Ecto neural progenitor cell (in vitro differentiated cells): ENCODE measurements at regions not wholly inside any gene's neighbourhood (a gene's known extent, or its start where the extent isn't known, plus 50 kb on each side); places are given as distances from the start of the nearest gene placed in this dataset.
"Not testable (repeated sequence)": the region's sequence is repeated elsewhere in the genome, so short reads cannot be mapped to it uniquely, and the experiment has no call there.

ENCODE experiments used
- DNase-seq: peaks from one replicate; pipeline ENCODE4 v3.0.0-alpha.2; 2018; ENCODE audit warnings: low spot score

- DNase-seq: no peak
Measured at GRCh38 chr2:146392631-146393030, 1452.2 kb upstream of the ACVR2A start.

- DNase-seq: no peak
Measured at GRCh38 chr2:146392186-146392585, 1452.6 kb upstream of the ACVR2A start.

DNA sequence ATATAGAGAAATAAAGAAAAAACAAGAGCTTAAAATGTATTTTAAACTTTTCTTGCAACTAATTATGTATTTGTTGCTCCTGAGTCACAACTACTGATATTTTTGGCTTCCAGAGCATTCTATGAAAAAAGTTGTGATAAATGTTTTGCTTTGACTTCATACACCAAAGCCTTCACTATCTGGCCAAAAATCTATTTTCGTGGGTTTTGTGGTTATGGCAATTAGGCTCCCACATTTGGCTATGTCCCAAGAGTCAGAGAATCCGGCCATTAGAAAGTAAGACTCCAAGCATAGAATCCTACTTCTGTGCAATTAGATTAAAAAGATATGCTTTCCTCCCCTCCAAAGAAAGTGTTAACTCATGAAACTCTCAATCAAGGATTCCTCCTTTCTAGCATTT is 1456.1 kb upstream of the ACVR2A start:
- DNase-seq: no peak

GRCh38 chr2:146386096-146386495 is 1458.7 kb upstream of the ACVR2A start:
- no peak for DNase-seq

- DNase-seq: no peak
Measured at GRCh38 chr2:146385031-146385430, 1459.8 kb upstream of the ACVR2A start.

- no peak for DNase-seq
Measured at GRCh38 chr2:146376511-146377064, 1468.2 kb upstream of the ACVR2A start.

GRCh38 chr2:146374505-146374904 is 1470.3 kb upstream of the ACVR2A start:
- no peak for DNase-seq

DNA sequence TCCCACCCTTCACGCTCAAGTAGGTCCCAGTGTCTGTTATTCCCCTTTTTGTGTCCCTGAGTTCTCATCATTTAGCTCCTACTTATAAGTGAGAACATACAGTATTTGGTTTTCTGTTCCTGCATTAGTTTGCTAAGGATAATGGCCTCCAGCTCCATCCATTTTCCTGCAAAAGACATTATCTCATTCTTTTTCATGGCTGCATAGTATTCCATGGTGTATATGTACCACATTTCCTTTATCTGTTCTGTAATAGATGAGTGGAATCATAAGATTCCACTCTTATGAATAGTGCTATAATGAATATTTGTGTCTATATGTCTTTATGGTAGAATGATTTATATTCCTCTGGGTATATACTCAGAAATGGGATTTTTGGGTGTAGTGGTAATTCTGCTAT is 1473.5 kb upstream of the ACVR2A start:
- not testable (repeated sequence) for DNase-seq

GRCh38 chr2:146370826-146371225 is 1474.0 kb upstream of the ACVR2A start:
- DNase-seq: no peak

- DNase-seq: no peak
Measured at GRCh38 chr2:146366276-146366675, 1478.6 kb upstream of the ACVR2A start.

DNA sequence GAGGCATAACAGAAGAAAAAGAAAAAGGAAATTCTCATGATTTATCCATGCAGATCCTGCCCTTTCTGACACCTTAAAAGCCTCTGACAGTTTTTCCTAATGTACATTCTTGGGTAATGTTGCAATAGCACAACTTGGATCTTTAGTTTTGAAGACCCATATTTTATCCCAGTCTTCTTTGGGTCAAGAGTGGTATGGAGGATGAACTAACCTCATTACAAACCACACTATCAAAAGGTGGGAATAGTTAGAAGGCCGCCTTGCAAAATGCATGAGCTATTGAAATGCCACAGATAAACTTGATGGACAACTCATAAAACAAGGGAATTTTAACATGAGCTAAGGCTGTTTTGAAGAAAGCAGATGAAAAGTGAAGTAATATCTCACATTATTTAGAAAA is 1479.8 kb upstream of the ACVR2A start:
- DNase-seq: no peak

DNA sequence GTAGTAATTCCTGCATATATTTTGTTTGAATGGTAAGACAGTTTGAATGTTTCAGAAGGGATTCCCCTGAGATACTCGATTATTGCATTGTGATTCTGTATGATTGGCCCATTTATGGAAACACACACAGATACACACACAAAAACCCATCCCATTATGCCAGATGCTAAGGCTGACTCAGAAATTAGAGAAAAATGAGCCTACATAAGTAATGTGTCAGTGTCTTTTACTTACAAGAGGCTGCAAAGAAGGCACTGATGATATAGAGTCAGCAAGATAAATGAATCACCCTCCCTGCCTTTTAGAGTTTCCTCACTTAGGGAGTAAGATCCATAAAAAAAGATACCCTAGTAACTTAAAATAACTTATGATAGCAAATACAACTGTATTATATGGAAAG is 1481.1 kb upstream of the ACVR2A start:
- no peak for DNase-seq

DNA sequence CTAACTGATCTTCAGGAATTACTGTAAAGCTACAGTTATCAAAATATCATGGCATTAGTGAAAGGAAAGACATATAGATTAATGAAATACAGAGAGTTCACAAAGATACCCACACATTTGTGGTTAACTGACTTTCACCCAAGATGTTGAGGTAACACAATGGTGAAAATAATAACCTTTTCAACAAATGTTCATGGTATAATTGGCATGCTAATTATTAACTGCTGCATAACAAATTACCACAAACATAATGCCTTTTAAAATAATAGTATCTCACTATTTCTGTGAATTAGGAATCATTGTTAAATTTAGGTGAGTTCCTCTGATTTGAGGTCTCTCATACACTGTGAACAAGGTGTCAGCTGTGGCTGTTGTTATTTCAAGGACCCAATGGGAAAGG is 1493.1 kb upstream of the ACVR2A start:
- no peak for DNase-seq

GRCh38 chr2:146349334-146349733 is 1495.5 kb upstream of the ACVR2A start:
- no peak for DNase-seq

GRCh38 chr2:146324951-146325350 is 1519.9 kb upstream of the ACVR2A start:
- DNase-seq: no peak

DNA sequence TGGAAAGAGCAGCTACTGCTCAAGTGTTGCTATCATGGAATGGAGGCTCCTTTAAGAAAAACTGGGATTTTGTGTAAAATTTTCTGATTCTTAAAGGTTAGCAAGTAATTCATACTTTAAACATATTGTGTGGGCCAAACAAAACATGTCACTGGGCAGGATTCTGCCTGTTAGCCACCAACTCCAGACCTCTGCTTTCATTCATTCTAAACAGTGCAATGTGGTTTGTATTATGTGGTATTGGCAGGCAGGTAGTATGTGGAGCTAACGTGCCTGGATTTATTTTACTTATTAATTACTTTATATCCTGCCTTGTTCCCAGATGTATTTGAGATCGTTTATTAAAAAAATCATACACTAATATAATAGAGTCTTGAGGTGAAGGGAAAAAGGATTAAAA is 1521.3 kb upstream of the ACVR2A start:
- DNase-seq: no peak

GRCh38 chr2:146321175-146321574 is 1523.7 kb upstream of the ACVR2A start:
- no peak for DNase-seq

- DNase-seq: no peak
Measured at GRCh38 chr2:146317959-146318358, 1526.9 kb upstream of the ACVR2A start.

- no peak for DNase-seq
Measured at GRCh38 chr2:146312899-146313298, 1531.9 kb upstream of the ACVR2A start.

DNA sequence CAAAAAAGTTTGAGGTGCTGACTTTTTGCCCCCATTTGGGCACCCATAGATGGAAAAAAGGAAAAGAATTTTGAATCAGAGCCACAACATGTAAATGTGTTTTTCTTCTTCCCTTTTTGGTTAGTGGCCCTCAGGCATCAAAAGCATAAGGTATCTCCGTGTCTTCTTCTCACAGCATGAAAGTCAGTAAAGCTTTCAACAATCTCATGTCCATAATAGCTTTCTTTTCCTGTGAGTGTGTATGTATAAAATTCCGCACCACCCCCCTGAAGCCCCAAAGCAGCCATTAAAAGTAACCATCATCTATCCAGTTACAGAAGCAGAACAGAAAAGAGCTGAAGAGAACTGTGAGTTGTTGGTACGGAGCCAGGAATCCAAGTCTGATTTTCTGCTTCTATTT is 1539.7 kb upstream of the ACVR2A start:
- no peak for DNase-seq

DNA sequence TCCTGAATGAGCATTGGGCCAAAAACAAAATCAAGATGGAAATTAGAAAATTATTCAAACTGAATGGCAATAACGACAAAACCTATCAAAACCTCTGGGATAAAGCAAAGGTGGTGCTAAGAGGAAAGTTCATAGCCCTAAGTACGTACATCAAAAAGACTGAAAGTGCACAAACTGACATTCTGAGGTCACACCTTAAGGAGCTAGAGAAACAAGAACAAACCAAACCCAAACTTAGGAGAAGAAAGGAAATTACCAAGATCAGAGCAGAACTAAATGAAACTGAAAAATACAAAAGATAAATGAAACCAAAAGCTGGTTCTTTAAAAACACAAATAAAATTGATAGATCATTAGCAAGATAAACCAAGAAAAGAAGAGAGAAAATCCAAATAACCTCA is 1543.5 kb upstream of the ACVR2A start:
- DNase-seq: no peak

- no peak for DNase-seq
Measured at GRCh38 chr2:146295080-146295670, 1549.7 kb upstream of the ACVR2A start.

DNA sequence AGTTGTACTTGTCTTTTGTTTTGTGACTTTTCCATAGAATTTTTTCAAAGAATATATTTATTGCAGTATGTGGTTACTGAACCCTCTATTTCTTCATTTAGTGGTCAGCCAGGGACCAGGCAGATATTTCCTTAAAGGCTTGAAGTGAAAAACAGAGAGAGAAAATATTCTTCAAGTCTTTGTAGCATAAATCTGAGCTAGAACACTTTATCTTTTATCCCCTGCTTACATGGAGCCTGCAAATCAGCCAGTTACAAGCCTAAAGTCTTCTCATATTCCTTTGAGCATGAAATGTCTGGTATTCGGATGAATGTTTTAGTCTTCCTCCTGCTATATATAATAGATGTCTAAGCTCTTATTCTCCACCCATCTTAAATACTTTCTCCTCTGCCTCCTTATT is 1557.5 kb upstream of the ACVR2A start:
- no peak for DNase-seq

- no peak for DNase-seq
Measured at GRCh38 chr2:146278881-146279280, 1565.9 kb upstream of the ACVR2A start.
